Mucosa of descending colon (tissue), 3 donors: ENCODE measurements at regions not wholly inside any gene's neighbourhood (a gene's known extent, or its start where the extent isn't known, plus 50 kb on each side); places are given as distances from the start of the nearest gene placed in this dataset.

ENCODE experiments used
- ATAC-seq: fragments of 200-7000 bp; cut with Tn5 transposase; one replicate; pipeline ENCODE4 v1.9.1; 2020; ENCODE audit warnings: mild to moderate bottlenecking, moderate library complexity
- DNase-seq, 3 donors: peaks; one replicate each; pipeline ENCODE4 v3.0.0-alpha.2; 2020
- H3K36me3 ChIP-seq: fragments of 200-600 bp; one replicate; pipeline ENCODE4 v1.8.0; 2021; ENCODE audit warnings: low read depth, mild to moderate bottlenecking
- H3K4me1 ChIP-seq: fragments of 200-600 bp; one replicate; pipeline ENCODE4 v1.8.0; 2021; ENCODE audit warnings: low read depth, mild to moderate bottlenecking
- H3K4me3 ChIP-seq: fragments of 200-600 bp; one replicate; pipeline ENCODE4 v1.8.0; 2021; ENCODE audit warnings: mild to moderate bottlenecking
- H3K9me3 ChIP-seq: fragments of 200-600 bp; one replicate; pipeline ENCODE4 v1.8.0; 2021; ENCODE audit warnings: mild to moderate bottlenecking
- intact Hi-C, 2 donors: fragments of 100-400 bp; cut with DNase I in 1 of 2; cut with micrococcal nuclease in 1 of 2; formaldehyde crosslinking; loops; one replicate each; pipeline versions ENCODE4 v1.11.0 to v1.11.1; 2022; cut with DNase I, micrococcal nuclease
- TF ChIP-seq, protein P1 (sequence below): fragments of 200-600 bp; IDR thresholded peaks from one replicate; pipeline ENCODE4 v1.8.0; 2022; ENCODE audit warnings: antibody characterized with exemption, mild to moderate bottlenecking
- donor health status: DM: no; HTN: no; CAD: no; lungs with moderate emphysema.
- donor health status: DM: no; HTN: no; CAD: no.
- donor health status: DM: no; HTN: yes; CAD: no.

DNA sequence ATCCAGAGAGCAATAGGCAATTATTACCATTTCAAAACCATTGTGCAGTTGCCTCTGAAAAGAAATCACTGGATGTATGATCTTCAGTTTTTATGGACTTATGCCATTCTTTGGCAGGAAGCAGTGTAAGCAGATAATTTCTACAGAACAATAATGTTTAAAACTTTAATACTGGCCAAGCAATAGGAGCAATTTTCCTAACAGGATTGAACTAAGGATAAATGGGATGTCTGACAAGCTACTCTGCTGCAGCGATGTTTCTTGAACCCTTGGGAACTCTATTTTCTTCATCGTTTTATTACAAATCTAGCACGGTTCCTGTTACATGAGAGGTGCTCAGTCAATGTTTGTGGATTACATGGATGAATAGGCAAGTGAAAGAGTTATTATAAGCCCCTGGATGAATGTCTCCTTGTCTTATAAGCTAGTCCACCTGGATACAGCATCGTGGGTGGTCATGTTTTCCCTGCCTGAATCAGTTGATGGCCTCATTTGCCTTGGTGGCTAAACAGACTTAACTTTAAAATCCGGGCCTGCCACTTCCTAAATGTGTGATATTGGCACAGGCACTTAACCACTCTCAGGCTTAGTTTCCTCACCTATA lies 68.2 kb upstream of the MDM1 start:
- TF ChIP-seq, protein P1, sequence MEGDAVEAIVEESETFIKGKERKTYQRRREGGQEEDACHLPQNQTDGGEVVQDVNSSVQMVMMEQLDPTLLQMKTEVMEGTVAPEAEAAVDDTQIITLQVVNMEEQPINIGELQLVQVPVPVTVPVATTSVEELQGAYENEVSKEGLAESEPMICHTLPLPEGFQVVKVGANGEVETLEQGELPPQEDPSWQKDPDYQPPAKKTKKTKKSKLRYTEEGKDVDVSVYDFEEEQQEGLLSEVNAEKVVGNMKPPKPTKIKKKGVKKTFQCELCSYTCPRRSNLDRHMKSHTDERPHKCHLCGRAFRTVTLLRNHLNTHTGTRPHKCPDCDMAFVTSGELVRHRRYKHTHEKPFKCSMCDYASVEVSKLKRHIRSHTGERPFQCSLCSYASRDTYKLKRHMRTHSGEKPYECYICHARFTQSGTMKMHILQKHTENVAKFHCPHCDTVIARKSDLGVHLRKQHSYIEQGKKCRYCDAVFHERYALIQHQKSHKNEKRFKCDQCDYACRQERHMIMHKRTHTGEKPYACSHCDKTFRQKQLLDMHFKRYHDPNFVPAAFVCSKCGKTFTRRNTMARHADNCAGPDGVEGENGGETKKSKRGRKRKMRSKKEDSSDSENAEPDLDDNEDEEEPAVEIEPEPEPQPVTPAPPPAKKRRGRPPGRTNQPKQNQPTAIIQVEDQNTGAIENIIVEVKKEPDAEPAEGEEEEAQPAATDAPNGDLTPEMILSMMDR = no peak

GRCh38 chr12:68402422-68402821 lies 70.3 kb upstream of the MDM1 start:
- TF ChIP-seq, protein P1 = no peak
- intact Hi-C loops = no loop called here
- peaks cover 21% of the 10 kb centered on the region for H3K4me1 ChIP-seq
- DNase-seq (no peak), ATAC-seq (no peak)
- H3K36me3 ChIP-seq = no peaks in the 10 kb centered on the region
- H3K9me3 ChIP-seq = no peaks in the 10 kb centered on the region
- H3K4me3 ChIP-seq = no peak overlapping the region

More for the DNA sequence above, 68.2 kb upstream of the MDM1 start:
- no peak overlapping the region for H3K4me3 ChIP-seq
- H3K36me3 ChIP-seq = no peaks in the 10 kb centered on the region
- intact Hi-C loops = no loop called here
- H3K9me3 ChIP-seq = no peaks in the 10 kb centered on the region
- peaks cover 5% of the 10 kb centered on the region for H3K4me1 ChIP-seq
- ATAC-seq = no peak
- DNase-seq = no peak

- Histone ChIP-seq H3K4me1 (peaks cover 21% of the 10 kb centered on the region), H3K9me3 (no peaks in the 10 kb centered on the region), H3K36me3 (no peaks in the 10 kb centered on the region), H3K4me3 (no peak overlapping the region)
- TF ChIP-seq, protein P1 = no peak
- no peak for ATAC-seq
- intact Hi-C loops = no loop called here
- DNase-seq = no peak
Measured at GRCh38 chr12:68403296-68403695, 71.1 kb upstream of the MDM1 start.

GRCh38 chr12:68403711-68404110 lies 71.5 kb upstream of the MDM1 start:
- H3K9me3 ChIP-seq = no peaks in the 10 kb centered on the region
- H3K4me1 ChIP-seq = peaks cover 21% of the 10 kb centered on the region
- H3K4me3 ChIP-seq = no peak overlapping the region
- TF ChIP-seq, protein P1 = no peak
- no peak for DNase-seq
- no peaks in the 10 kb centered on the region for H3K36me3 ChIP-seq
- ATAC-seq = no peak
- intact Hi-C loops = no loop called here

DNA sequence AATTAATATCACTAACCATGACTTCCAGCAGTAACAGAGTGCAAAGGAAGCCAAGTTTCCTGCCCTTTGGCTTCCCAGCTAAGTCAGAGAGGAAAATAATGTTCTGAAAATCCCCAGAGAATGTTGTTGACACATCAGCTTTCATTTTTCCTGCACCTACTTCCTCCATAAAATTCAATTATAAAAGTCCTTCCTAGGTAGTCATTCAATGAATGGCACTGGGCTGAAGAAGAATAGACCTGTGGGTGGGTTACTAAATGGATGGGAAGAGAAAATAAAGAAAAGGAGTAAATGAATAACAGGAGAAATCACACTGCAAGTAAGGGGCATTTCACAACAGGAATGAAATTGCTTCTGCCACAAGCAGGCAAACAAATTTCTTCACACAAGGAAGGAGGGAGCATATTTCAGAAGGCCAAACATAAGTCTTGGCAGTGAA lies 73.2 kb upstream of the MDM1 start:
- Histone ChIP-seq H3K36me3 (no peaks in the 10 kb centered on the region), H3K4me1 (peaks cover 21% of the 10 kb centered on the region), H3K4me3 (no peak overlapping the region), H3K9me3 (no peaks in the 10 kb centered on the region)
- TF ChIP-seq, protein P1 = no peak
- ATAC-seq (peak; percentile 78), DNase-seq (peak in 1 of 3 donors; percentile 30)
- intact Hi-C loops = no loop called here
